Neural progenitor cell (in vitro differentiated cells): ENCODE measurements at regions not wholly inside any gene's neighbourhood (a gene's known extent, or its start where the extent isn't known, plus 50 kb on each side); places are given as distances from the start of the nearest gene placed in this dataset.

Experiments used
- EZH2 ChIP-seq: fragments of 200-600 bp; sonication (generic); IDR thresholded peaks from 2 replicates; pipeline ENCODE4 v1.6.1; 2017; ENCODE audit warnings: antibody characterized with exemption, mild to moderate bottlenecking, moderate library complexity
- TF ChIP-seq, protein P1 (sequence below): fragments of 200-600 bp; sonication (generic); IDR thresholded peaks from 2 replicates; pipeline ENCODE4 v1.5.1; 2017; ENCODE audit warnings: antibody characterized with exemption, mild to moderate bottlenecking

DNA sequence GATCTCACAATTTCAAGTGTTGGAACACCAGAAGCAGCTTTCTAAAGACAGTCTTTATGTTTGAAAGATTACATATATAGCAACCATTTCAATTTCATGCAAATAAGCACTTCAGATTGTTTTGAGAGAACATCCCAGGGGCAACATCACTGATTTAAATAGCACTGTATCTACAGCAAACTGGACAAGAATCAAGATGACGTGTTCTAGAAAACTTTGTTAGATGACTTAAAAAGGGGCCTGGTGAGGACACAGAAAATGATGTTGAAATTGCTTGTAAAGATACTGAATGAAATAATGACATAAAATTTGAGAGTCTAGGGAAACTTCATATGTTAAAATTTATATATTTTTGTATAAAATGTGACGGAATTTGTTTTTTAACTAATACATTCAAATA, 277.1 kb downstream of the KLF12 start:
- TF ChIP-seq, protein P1, sequence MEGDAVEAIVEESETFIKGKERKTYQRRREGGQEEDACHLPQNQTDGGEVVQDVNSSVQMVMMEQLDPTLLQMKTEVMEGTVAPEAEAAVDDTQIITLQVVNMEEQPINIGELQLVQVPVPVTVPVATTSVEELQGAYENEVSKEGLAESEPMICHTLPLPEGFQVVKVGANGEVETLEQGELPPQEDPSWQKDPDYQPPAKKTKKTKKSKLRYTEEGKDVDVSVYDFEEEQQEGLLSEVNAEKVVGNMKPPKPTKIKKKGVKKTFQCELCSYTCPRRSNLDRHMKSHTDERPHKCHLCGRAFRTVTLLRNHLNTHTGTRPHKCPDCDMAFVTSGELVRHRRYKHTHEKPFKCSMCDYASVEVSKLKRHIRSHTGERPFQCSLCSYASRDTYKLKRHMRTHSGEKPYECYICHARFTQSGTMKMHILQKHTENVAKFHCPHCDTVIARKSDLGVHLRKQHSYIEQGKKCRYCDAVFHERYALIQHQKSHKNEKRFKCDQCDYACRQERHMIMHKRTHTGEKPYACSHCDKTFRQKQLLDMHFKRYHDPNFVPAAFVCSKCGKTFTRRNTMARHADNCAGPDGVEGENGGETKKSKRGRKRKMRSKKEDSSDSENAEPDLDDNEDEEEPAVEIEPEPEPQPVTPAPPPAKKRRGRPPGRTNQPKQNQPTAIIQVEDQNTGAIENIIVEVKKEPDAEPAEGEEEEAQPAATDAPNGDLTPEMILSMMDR: no peak
- no peak for TF ChIP-seq EZH2
